ENCODE measurements at regions not wholly inside any gene's neighbourhood (a gene's known extent, or its start where the extent isn't known, plus 50 kb on each side); places are given as distances from the start of the nearest gene placed in this dataset.

DNA sequence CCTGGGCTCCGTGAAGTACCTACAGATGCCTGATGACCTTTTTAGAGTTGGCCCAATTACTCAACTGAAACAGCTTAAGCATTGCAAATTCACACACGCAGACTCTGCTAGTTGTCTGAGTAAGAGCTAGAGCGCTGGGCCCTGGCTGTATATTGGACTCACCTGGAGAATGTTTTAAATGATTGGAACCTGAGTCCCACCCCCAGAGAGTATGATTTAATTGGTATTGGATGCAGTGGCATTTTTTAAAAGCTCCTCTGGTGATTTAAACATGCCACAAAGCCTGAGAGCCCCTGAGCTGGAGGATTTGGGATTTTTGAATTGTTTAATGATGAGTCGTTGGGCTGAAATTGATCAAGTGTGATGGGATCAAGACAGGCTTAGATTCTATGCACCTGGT lies 143.9 kb upstream of the SDK2 start:
- TF ChIP-seq CTCF (IDR thresholded peaks at IDR 0.05) = no peak
- TF ChIP-seq POLR2A (IDR thresholded peaks at IDR 0.05) = no peak

All from body of pancreas (tissue), 4 donors.